IMR-90 (cell line): ENCODE measurements at regions not wholly inside any gene's neighbourhood (a gene's known extent, or its start where the extent isn't known, plus 50 kb on each side); places are given as distances from the start of the nearest gene placed in this dataset.

Experiments used
- BHLHE40 ChIP-seq: fragments of 150-350 bp; IDR thresholded peaks from 2 replicates; pipeline ENCODE4 v1.6.1; 2016; ENCODE audit warnings: mild to moderate bottlenecking, low read depth, low read length
- CEBPB ChIP-seq: IDR thresholded peaks from 2 replicates; pipeline ENCODE4 v1.6.1; 2012; ENCODE audit warnings: low read depth, low read length, improper control_type of control experiment
- FOS ChIP-seq: fragments of 150-350 bp; IDR thresholded peaks from 2 replicates; pipeline ENCODE4 v1.6.1; 2016; ENCODE audit warnings: low read depth, low read length
- MAFK ChIP-seq: IDR thresholded peaks from 2 replicates; pipeline ENCODE4 v1.6.1; 2012; ENCODE audit warnings: low read depth, low read length, improper control_type of control experiment
- MAZ ChIP-seq: IDR thresholded peaks from 2 replicates; pipeline ENCODE4 v1.6.1; 2012; ENCODE audit warnings: low read depth, mild to moderate bottlenecking, low read length, improper control_type of control experiment, moderate library complexity, borderline replicate concordance
- MXI1 ChIP-seq: IDR thresholded peaks from 2 replicates; pipeline ENCODE4 v1.6.1; 2012; ENCODE audit warnings: low read depth, mild to moderate bottlenecking, low read length, moderate library complexity, borderline replicate concordance
- POLR2A ChIP-seq: IDR thresholded peaks from 2 replicates; pipeline ENCODE4 v1.6.1; 2012; ENCODE audit warnings: mild to moderate bottlenecking, low read depth, low read length
- RAD21 ChIP-seq: IDR thresholded peaks from 2 replicates; pipeline ENCODE4 v1.6.1; 2012; ENCODE audit warnings: low read length, improper control_type of control experiment
- RCOR1 ChIP-seq: IDR thresholded peaks from 2 replicates; pipeline ENCODE4 v1.6.1; 2012; ENCODE audit warnings: mild to moderate bottlenecking, low read length, improper control_type of control experiment; ENCODE audit not compliant: insufficient replicate concordance
- RFX5 ChIP-seq: IDR thresholded peaks from 2 replicates; pipeline ENCODE4 v1.8.0; 2012; ENCODE audit warnings: low read depth, mild to moderate bottlenecking, low read length, moderate library complexity
- SMC3 ChIP-seq: fragments of 150-350 bp; IDR thresholded peaks from 2 replicates; pipeline ENCODE4 v1.6.1; 2016; ENCODE audit warnings: low read depth, mild to moderate bottlenecking, antibody characterized with exemption, low read length, moderate library complexity
- TF ChIP-seq, protein P1 (sequence below): conservative IDR thresholded peaks from 2 replicates; pipeline ENCODE4 v1.5.1; 2012; ENCODE audit warnings: mild to moderate bottlenecking, low read depth, low read length, improper control_type of control experiment
- TF ChIP-seq, protein P2 (sequence below): fragments of 150-350 bp; IDR thresholded peaks from 2 replicates; pipeline ENCODE4 v1.6.1; 2016; ENCODE audit warnings: low read depth, mild to moderate bottlenecking, low read length, moderate library complexity, borderline replicate concordance
- TF ChIP-seq, protein P3 (sequence below): fragments of 150-350 bp; IDR thresholded peaks from 2 replicates; pipeline ENCODE4 v1.6.1; 2017; ENCODE audit warnings: mild to moderate bottlenecking, antibody characterized with exemption, low read length, low read depth

DNA sequence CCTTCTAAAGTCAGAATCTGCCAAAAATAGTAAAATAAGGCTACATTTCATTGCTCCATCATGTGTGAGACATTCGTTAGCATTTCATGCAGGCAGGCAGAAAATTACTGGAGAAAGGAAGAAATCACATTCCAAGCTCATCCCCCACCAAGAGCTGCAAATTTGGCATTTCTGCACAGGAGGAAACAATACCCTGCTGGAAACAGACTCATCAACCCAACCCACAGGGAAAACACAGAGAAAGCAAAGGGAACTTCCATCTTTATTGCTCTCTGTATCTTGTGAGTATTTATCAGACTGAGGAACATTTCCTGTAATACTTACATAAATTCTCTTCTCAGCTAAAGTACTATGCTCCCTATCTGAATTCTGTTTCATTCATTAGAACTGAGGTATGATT lies 95.7 kb downstream of the KCTD12 start:
- TF ChIP-seq BHLHE40, result no peak
- TF ChIP-seq, protein P1, sequence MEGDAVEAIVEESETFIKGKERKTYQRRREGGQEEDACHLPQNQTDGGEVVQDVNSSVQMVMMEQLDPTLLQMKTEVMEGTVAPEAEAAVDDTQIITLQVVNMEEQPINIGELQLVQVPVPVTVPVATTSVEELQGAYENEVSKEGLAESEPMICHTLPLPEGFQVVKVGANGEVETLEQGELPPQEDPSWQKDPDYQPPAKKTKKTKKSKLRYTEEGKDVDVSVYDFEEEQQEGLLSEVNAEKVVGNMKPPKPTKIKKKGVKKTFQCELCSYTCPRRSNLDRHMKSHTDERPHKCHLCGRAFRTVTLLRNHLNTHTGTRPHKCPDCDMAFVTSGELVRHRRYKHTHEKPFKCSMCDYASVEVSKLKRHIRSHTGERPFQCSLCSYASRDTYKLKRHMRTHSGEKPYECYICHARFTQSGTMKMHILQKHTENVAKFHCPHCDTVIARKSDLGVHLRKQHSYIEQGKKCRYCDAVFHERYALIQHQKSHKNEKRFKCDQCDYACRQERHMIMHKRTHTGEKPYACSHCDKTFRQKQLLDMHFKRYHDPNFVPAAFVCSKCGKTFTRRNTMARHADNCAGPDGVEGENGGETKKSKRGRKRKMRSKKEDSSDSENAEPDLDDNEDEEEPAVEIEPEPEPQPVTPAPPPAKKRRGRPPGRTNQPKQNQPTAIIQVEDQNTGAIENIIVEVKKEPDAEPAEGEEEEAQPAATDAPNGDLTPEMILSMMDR, result no peak
- TF ChIP-seq MXI1, result no peak
- no peak for TF ChIP-seq POLR2A
- no peak for TF ChIP-seq RAD21
- TF ChIP-seq, protein P2, sequence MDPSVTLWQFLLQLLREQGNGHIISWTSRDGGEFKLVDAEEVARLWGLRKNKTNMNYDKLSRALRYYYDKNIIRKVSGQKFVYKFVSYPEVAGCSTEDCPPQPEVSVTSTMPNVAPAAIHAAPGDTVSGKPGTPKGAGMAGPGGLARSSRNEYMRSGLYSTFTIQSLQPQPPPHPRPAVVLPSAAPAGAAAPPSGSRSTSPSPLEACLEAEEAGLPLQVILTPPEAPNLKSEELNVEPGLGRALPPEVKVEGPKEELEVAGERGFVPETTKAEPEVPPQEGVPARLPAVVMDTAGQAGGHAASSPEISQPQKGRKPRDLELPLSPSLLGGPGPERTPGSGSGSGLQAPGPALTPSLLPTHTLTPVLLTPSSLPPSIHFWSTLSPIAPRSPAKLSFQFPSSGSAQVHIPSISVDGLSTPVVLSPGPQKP, result no peak
- no peak for TF ChIP-seq RFX5
- no peak for TF ChIP-seq SMC3
- TF ChIP-seq CEBPB, result no peak
- TF ChIP-seq RCOR1, result no peak
- TF ChIP-seq MAZ, result no peak
- TF ChIP-seq, protein P3, sequence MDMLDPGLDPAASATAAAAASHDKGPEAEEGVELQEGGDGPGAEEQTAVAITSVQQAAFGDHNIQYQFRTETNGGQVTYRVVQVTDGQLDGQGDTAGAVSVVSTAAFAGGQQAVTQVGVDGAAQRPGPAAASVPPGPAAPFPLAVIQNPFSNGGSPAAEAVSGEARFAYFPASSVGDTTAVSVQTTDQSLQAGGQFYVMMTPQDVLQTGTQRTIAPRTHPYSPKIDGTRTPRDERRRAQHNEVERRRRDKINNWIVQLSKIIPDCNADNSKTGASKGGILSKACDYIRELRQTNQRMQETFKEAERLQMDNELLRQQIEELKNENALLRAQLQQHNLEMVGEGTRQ, result no peak
- no peak for TF ChIP-seq FOS
- TF ChIP-seq MAFK, result no peak
